NCI-H82 (cell line): ENCODE measurements at regions not wholly inside any gene's neighbourhood (a gene's known extent, or its start where the extent isn't known, plus 50 kb on each side); places are given as distances from the start of the nearest gene placed in this dataset.
"Not testable (repeated sequence)": the region's sequence is repeated elsewhere in the genome, so short reads cannot be mapped to it uniquely, and the experiment has no call there.

Source experiments
- DNase-seq: peaks from one replicate; lab custom pipeline; 2025; lab: John Stamatoyannopoulos, UW

- DNase-seq, result no peak
Observed at GRCh38 chr3:192039593-192039992, 578.6 kb downstream of the PYDC2 start.

DNA sequence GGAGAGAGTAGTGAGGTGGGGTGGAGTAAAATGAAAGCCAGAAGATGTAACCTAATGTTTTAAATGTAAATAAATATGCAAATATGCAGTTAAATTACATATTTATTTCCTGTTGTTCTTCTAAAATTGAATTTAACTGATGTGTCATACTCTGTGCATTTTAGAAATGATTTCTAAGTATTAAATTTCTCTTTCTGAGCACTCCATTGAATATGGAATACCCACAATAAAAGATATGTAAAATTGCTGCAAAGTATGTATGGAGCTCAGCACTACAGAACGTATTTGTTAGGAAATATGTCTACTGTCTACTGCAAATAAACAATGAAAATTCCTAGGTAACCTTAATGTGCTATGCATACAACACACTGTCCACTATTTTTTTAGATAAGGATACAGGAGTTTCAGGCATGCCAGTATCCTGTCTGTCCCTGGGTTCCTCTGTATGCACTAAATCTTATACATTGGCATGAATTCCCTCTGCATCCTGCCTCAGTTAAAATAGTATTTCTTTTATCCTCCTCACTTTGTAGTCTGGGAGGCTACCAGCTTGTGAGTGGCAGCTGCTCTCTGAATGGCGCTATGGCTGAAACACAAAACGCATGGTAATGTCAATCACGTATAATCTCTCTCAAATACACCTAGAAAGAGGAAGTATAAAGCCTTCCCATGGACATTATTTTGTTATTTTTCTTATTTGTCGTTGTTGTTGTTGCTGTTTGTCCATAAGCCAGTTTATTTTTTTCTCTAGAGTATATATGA lies 579.5 kb downstream of the PYDC2 start:
- no peak for DNase-seq

- DNase-seq, result no peak
Observed at GRCh38 chr3:192042116-192042515, 581.2 kb downstream of the PYDC2 start.

- no peak for DNase-seq
Observed at GRCh38 chr3:192054881-192055280, 593.9 kb downstream of the PYDC2 start.

DNA sequence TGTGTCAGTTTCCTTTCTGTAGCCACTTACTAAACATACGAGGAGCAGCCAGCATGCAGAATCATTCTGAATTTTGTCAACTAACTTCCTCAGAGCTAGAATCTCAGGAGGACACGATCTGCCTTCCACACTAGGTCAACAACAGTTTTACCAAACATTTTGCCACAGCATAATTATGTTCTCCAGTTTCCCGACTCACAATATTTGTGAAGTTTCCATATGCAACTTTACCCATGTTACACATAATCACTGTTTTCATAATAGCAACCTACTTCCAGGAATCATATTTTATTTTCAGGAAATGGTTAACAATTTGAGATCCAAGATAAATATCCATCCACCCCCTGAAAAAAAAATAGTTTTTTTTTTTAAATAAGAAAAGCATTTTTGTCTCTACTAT lies 595.0 kb downstream of the PYDC2 start:
- DNase-seq, result no peak

DNA sequence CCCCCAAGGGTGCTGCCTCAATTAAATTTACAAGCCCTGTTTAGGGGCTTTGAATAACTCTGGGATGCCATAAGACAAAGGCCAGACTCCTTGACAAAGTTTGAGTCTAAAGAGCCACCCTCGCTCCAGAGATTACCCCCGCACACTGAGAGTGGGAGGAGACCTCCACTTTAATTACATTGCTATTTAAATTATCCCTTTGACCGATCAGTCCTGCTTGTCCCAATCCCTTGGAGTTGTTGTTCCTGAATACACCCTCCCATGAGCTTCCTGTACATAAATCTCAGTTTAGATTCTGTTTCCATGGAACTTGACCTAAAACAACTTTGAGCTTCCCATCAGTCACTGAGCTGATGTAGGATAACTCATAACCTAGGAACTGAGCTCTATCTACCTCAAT lies 596.3 kb downstream of the PYDC2 start:
- DNase-seq, result no peak

- peak; percentile 31 for DNase-seq
Observed at GRCh38 chr3:192060160-192060781, 599.3 kb downstream of the PYDC2 start.

- peak; percentile 78 for DNase-seq
Observed at GRCh38 chr3:192061426-192061825, 600.5 kb downstream of the PYDC2 start.

DNA sequence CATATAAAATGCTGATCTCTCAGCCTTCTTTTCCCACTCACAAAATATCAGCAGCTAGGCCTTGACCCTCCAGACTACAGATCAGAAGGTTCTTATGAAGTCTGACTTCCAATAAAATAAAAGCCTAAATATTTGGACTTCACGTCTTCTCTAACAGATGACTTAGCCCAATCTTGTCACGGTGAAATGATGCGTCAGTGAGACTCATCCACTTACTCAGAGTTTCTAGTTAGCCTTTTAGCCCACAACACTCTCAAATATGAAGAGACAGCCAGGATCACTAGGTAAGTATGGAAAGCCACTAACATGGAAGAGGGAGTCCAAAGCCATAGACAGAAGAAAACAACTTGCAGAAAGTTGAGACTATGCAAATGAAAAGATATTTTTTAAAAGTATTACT lies 601.2 kb downstream of the PYDC2 start:
- DNase-seq, result no peak

DNA sequence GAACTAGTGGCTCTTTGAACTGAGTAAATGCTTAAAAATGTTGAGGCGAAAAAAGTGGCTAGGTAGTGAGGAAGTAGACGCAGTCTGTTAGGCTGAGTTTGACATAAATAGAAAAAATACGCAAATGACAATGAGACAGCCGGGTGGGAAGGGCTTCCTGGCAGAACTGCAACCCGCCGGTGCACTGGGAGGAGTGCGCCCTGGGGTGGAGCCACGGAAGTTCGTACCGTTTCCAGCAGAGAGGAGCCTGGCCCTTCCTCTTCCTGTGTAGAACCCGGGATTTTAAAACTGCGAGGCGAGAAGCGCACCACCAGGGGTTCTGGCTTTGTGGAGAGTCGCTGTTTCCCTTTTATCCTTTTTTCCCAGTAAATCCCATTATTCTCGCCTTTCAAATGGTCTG lies 602.6 kb downstream of the PYDC2 start:
- no peak for DNase-seq

DNA sequence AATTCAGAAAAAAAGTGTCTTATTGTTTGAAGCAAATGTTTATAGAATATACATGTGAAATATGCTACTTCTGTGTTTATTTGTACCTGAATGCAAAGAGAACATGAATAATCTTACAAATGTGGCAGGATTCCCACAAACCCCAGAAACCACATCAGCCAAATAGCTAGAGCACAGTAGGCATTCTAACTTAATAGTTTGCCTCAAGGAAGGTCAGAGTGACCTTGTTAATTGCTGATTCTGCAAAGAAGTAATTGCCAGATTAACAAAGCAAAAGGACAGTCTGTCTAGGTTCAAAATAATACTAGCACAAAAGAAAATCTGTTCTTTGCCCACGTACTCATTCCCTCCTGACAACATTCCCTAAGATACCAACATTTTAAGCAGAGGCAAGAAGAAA lies 604.0 kb downstream of the PYDC2 start:
- no peak for DNase-seq

- not testable (repeated sequence) for DNase-seq
Observed at GRCh38 chr3:192066253-192066652, 605.3 kb downstream of the PYDC2 start.

DNA sequence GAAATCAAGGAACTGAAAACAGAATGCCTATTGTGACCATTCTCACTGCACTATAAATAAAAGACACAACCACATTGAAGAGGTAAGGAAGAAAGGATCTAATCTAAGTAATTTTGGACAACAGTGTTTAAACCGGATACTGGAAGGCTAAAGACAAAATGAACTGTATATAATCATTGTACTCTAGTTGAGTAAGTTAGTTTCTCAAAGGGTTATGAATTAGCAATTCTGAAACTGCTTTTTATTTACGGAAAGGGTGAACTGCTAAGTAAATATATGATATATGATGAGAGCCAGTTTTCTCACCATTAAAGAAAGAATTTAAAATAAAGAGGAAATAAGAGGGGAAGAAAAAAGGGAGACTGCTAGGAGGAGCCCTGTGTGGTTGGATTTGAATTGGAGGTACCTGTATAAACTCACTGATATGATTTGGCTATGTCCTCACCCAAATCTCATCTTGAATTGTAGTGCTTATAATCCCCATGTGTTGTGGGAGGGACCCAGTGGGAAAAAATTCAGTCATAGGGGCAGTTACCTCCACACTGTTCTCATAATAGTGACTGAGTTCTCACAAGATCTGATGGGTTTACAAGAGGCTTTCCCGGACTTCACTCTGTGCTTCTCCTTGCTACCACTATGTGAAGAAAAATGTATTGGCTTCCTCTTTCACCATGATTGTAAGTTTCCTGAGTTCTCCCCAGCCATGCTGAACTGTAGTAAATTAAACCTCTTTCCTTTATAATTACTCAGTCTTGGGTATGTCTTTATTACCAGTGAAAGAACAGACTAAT lies 607.7 kb downstream of the PYDC2 start:
- DNase-seq, result no peak

- no peak for DNase-seq
Observed at GRCh38 chr3:192077795-192078497, 617.0 kb downstream of the PYDC2 start.

DNA sequence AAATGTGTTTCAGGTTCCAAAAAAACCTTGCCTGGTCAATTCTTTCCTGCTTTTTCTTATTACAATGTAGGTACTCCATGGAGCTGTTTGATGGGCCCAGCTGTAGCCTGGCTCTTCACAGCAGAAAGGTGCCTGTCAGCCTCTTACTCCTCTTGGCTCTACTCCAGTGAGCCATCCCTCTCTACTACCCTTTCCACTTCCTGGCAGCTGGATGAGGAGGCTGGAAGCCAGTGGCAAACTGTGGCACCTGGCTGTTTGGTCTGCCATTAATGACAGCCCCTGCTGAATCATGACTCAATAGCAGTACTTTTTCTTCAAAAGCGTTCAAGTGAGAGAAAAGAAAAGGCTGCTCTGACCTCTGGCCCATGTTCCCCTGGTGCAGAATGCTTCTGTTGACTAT lies 618.1 kb downstream of the PYDC2 start:
- peak; percentile 20 for DNase-seq

DNA sequence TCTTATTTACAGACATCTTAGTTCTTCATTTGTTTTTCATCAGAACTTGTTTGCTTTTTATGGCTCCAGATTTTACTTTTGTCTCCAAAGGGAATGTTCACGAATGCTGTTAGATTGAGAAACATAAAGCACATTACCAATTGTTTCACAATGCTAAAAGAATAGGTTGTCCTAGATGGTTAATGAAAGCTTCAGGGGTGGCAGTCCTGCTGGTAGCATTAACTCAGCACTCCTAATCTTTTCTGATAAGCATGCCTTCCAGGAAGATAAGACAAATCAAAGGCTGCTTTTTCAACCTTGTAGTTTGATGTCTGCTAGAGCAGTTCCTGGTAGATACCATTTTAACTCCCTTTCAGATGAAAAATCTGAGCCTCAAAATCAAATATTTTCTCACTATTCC lies 619.4 kb downstream of the PYDC2 start:
- DNase-seq, result no peak

DNA sequence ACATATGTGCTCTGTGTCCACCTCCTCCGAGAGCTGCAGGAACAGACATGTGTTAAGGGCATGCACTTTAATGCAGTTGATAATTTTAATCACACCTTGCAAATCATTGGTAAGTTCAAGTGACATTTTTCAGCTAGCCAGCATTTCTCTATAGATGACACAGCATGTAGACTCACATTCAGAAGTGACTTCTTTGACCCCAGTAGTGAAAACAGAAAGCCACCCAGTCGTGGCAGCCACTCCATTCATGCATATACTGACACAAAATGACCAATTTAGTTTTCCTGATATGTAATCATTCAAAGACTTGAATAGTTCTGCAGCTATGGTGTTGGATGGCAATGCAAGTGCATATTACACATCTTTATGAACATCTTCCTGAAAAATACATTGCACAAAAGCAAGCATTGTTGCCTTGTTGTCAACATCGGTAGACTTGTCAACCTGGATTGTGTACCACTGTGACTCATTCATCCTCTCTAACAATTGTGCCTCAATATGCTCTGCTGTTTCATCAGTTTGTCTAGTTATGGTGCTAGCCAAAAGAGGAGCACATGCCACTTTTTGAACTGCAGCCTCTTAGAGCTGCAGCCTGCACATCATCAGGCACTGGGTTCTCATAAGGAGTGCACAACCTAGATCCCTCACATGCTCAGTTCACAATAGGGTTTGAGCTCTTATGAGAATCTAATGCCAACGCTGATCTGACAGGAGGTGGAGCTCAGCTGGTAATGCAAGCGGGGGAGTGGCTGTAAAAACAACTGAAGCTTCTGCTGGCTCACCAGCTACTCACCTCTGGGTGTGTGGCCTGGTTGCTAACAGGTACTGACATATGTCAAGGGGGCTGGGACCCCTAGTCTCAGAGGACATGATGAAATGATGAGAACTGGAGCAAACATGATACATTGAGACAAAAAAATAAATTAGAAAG lies 622.0 kb downstream of the PYDC2 start:
- peak; percentile 48 for DNase-seq
